HUDEP-2 (cell line): ENCODE measurements at regions not wholly inside any gene's neighbourhood (a gene's known extent, or its start where the extent isn't known, plus 50 kb on each side); places are given as distances from the start of the nearest gene placed in this dataset.

Source experiments
- DNase-seq, 76 experiments: peaks; one replicate each; lab custom pipeline; 2025; ENCODE audit not compliant: unreplicated experiment in 76 of 76; lab: John Stamatoyannopoulos, UW

GRCh38 chr3:72257738-72258137 lies 472.8 kb upstream of the PROK2 start:
- no peak for DNase-seq

GRCh38 chr3:72257203-72257602 lies 472.3 kb upstream of the PROK2 start:
- DNase-seq: no peak

GRCh38 chr3:72256716-72257115 lies 471.8 kb upstream of the PROK2 start:
- DNase-seq: no peak

- peak in 66 of 76 experiments; percentile 3 to 70 (median 44) for DNase-seq
These were observed 471.0 kb upstream of the PROK2 start for GRCh38 chr3:72255791-72256559.

GRCh38 chr3:72255191-72255590 lies 470.2 kb upstream of the PROK2 start:
- no peak for DNase-seq

GRCh38 chr3:72254483-72254882 lies 469.5 kb upstream of the PROK2 start:
- DNase-seq: no peak

- no peak for DNase-seq
These were observed 465.8 kb upstream of the PROK2 start for GRCh38 chr3:72250725-72251124.

GRCh38 chr3:72248869-72249268 lies 463.9 kb upstream of the PROK2 start:
- no peak for DNase-seq

- no peak for DNase-seq
These were observed 463.4 kb upstream of the PROK2 start for GRCh38 chr3:72248389-72248761.

- no peak for DNase-seq
These were observed 462.9 kb upstream of the PROK2 start for GRCh38 chr3:72247645-72248388.

- no peak for DNase-seq
These were observed 462.2 kb upstream of the PROK2 start for GRCh38 chr3:72247126-72247525.

GRCh38 chr3:72246685-72247084 lies 461.7 kb upstream of the PROK2 start:
- no peak for DNase-seq

- DNase-seq: no peak
These were observed 460.3 kb upstream of the PROK2 start for GRCh38 chr3:72245183-72245811.

- no peak for DNase-seq
These were observed 459.4 kb upstream of the PROK2 start for GRCh38 chr3:72244396-72244795.

- no peak for DNase-seq
These were observed 457.4 kb upstream of the PROK2 start for GRCh38 chr3:72242326-72242725.

- DNase-seq: no peak
These were observed 456.6 kb upstream of the PROK2 start for GRCh38 chr3:72241525-72241924.

GRCh38 chr3:72240531-72240930 lies 455.6 kb upstream of the PROK2 start:
- DNase-seq: no peak

GRCh38 chr3:72238801-72239200 lies 453.9 kb upstream of the PROK2 start:
- DNase-seq: no peak

- no peak for DNase-seq
These were observed 453.2 kb upstream of the PROK2 start for GRCh38 chr3:72238010-72238691.

GRCh38 chr3:72237679-72238009 lies 452.7 kb upstream of the PROK2 start:
- no peak for DNase-seq

- no peak for DNase-seq
These were observed 449.4 kb upstream of the PROK2 start for GRCh38 chr3:72234391-72234790.
